Stimulated activated CD8-positive, alpha-beta memory T cell treated with anti-CD3 and anti-CD28 coated beads, Interleukin-12 subunit alpha, Interleukin-12 subunit beta, amount 100 ng/mL, for 24 hours (primary cell): ENCODE measurements at regions not wholly inside any gene's neighbourhood (a gene's known extent, or its start where the extent isn't known, plus 50 kb on each side); places are given as distances from the start of the nearest gene placed in this dataset.

ENCODE experiments used
- DNase-seq: peaks from one replicate; pipeline ENCODE4 v3.0.0-alpha.2; 2020; ENCODE audit errors: extremely low read depth

DNA sequence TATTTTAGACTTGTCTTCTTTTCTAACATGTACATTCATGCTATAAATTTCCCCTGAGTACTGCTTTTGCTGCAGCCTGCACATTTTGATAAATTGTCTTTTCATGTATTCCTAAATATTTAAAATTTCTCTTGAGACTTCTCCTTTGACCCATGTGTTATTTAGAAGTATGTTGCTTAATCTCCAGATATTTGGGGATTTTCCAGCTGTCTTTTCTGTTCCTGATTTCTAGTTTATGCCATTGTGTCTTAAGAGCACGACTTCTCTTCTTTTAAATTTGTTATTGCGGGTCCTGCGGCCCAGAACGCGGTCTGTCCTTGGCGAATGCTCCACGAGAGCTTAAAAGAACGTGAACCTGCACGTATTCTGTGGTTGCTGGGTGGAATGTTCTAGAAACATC is 136.4 kb downstream of the KIF26A start:
- DNase-seq, result no peak

DNA sequence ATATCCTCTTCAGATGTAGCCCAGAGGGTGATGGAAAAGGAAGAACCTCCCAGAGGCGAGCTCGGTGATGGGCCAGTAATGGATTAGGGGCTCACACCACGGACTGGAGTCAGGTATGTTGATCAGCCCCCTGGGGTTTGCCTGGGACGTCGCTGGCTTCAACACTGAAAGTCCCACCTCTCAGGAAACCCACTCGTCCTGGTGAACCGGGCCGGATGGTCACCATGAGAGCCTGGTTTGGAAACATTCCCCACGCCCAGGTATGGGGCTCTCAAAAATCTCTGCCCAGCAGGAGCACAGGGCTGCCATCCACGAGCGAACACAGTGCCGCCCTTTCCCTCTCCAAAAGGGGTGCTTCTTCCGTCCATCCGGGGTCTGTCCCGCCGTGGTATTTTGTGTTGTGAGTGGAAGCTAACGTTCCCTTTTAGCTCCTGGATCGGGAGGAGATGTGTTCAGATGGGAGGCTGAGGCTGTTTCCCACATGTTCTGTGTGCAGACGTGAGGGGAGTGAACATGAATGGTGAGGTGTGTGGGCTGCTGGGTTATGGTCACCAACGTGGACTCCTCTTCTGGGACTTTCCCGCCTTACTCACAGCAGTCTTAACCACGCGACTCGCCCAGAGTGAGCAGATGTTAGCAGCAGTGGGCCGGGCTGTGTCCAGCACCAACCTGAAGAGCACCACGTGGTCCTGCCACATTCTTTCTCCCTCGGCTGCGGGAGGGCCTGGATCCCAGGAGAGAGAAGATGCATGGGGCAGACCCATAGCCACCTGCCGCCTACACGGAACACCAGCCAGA is 139.2 kb downstream of the KIF26A start:
- DNase-seq, result no peak

DNA sequence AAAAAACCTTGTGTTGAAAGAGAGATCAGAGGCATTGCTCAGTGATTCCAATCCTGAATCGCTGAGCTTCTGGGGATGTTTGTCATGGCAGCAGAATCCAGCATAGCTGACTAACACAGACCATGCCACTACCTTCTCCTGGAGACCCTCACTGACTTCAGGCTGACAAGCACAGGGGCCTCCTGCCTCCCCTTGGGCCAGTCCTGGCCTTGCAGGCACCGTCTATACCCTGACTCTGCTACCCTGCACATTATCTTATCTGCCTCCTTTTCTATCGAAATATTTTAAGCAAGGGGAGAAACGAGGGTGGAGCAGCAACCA is 139.8 kb downstream of the KIF26A start:
- no peak for DNase-seq

DNA sequence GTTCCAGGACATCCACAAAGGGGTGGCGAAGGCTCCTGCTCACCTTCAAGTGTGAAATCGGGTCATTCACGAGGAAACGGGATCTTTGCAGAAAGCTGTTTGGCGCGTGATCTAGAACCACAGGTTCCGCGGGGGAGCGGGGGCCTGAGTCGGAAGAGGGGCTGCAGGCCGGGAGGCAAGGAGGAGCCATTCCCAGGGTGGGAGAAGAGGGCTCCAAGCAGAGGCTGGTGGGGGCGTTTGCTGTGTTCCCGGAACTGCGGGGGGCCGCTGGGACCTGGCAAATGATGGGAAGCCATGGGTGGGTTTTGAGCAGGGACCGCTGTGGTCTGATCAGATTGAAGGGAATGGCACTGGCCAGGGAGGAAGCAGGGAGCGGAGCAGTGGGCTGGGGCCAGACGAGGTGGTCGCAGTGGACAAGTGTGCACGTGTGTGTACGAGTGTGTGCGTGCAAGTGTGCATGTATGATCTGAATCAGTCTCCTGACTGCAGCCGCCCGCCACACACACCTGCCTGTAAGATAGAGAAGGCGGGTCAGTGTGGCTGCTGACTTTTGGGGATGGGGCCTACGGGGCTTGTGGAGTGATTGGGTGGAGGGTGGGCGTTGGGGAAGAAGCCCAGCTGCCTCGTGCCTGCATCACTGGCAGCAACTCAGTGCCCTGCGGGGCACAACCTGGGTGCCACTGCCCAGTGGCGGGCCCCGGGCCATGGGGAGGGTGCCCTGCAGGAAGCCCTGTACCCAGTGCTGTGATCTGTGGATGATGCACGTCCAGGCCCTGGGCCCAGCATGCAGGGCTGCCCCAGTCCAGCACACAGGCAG is 141.9 kb downstream of the KIF26A start:
- no peak for DNase-seq

DNA sequence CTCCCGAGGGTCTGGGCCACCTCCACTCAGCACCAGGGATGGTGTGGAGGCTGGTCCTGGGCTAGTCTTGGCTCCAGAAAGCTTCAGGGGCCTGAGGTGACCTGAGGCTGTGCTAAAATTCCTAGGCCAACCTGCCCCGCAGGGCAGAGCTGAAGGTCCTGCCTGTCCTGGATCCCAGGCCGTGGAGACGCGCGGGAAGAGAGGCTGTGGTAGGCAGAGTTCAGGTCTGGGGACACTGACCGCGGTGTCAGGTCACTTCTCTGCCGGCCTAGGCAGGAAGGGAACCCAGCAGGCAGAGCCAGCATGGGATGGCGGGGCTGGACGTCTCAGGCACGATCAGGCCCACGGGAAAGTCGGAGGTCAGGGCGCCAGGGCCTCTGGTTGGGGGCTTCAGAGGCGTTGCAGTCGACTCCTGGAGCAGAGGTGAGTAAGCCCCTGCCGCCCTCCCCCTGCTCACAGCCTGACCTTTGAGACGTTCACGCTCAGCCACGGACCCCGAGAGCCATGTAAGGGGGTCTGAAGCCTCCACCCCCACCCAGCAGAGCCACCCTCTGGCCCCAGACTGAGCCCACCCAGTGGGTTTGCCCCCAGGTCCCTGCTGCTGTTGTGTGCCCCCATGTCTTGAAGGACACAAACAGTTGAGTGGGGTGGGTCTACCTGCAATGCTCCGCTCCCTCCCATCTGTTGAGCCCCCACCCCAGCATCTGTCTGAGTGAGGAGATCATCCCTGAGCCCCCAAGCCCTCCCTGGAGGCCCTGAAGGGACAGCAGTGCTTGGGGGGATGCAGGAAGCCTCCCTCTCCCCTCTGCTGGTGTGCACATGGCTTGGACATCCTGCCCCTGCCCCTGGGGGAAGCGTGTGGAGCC is 142.7 kb downstream of the KIF26A start:
- no peak for DNase-seq

DNA sequence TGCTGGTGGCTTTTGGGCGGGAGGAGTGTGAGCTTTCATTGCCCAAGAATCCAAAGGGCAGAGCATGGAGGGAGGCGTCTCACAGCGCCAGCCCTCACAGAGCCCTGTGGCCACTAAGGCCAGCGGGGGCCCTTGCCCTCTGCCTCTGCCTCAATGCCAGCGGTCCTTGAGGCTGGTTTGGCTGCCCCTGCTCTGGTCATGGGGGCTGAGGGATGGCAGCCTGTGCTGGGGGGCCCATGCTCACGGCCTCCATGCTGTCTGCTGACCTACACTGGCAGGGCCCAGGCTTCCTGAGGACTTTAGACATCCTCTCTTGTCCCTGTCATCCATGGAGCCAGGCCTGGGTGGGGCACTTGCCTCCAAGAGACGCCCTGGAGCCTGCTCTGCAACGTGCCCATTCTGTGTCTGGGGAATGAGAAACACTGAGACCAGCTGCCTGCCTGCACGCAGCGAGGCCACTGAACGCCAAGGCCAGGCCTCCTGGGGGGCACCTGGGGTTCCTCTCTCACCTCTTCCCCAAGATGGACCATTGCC is 143.4 kb downstream of the KIF26A start:
- DNase-seq, result no peak

DNA sequence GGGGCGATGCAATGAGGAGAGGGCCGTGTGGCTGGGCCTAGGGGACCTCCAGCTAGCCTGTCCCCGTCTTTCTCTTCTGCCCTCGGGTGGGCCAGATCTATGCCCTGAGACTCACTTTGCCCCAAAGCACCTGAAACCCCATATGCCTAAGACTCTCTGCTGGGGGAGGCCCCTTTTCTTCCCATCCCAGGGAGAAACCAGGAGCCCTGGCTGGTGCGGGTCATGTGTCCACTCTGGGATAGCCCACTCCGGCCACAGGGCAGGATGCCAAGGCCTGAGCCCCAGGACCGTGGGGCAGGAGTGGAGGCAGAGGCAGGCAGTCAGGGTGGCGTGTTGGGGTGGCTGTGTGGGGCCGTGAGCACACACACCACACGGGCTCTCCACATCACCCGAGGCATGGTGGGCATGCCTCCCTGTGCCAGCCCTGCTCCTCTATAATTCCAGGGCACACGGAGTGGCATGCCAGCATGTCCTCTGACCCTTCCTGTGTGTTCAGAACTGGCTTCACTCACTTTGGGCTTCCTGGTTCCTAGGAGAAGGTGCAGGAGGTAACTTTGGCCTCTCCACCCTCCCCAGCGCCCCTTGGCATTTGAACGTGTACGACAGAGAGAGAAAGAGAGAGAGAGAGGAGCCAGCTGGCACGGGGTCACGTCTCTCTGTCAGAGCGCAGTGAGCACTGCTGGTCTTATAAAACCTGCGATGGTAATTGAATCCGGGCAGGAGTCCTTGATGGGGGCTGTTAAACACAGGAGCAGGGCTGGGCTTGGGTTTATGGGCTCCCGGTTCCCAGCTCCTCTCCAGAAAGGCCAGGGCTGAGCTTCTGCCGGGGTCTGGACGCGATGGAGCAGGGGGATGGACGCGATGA is 144.2 kb downstream of the KIF26A start:
- no peak for DNase-seq

DNA sequence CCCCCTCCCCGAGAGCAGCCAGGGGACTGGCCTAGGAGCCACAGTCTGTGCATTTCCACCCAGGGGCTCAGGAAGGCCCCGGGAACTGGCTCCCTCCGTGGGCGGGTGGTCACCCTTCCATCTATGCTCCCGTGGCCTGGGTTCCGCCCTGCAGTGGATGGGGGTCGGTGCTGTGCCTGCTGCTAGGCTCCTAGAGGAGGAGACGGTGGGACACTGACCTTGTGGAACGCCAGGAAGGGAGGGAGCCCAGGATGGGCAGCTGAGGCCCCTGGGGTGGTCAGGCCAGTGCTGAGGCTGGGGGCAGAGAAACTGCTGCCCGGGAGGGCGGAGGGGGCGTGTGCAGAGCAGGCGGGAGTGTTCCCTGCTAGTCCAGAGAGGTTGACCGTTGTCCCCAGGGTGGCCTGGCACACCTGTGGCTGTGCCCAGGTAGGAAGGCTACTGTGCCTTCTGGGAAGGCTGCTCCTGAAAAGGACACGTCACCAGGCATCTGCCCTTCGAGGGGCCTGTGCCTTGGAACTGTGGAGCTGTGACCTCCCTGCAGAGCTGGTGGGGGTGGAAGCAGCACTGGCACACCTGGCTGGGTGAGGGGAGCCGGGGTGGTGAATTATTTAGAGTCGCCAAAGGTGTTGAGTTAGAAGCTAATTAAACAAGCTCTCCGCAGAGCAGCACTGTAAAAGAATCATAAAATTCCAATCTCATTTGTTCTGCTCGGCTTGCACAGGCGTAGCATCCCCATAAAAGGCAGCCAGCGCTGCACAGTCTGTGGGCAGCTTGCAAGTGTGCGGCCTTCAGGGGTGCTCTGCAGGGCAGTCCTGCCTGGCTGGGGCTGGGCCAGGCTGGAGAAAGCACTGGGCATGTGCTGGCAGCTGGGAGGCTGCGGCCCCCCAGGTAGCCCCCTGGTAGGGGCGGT is 145.1 kb downstream of the KIF26A start:
- no peak for DNase-seq

DNA sequence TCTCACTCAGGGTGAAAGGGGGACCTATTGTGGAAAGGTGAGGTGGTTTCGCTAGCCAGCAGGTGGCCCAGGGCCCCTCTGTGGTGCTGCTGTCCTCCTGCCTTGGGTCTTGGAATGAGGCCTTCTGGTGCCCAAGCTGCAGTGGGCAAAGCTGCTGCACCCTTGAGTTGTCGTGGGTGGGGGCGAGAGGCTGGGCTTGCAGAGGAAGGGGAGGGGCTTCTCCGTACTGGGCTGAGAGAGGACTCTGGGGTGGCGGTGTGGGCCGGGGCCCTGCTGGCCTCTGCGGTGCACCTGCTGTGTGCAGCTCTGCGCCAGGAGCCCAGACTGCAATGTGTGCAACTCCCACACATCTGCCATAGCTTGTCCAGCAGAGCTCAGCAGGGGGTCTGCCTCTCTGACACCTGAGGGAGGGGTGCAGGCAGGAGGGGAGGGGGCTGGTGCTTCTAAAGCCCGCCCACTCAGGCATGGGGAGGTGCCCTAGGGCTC is 145.8 kb downstream of the KIF26A start:
- DNase-seq, result no peak

DNA sequence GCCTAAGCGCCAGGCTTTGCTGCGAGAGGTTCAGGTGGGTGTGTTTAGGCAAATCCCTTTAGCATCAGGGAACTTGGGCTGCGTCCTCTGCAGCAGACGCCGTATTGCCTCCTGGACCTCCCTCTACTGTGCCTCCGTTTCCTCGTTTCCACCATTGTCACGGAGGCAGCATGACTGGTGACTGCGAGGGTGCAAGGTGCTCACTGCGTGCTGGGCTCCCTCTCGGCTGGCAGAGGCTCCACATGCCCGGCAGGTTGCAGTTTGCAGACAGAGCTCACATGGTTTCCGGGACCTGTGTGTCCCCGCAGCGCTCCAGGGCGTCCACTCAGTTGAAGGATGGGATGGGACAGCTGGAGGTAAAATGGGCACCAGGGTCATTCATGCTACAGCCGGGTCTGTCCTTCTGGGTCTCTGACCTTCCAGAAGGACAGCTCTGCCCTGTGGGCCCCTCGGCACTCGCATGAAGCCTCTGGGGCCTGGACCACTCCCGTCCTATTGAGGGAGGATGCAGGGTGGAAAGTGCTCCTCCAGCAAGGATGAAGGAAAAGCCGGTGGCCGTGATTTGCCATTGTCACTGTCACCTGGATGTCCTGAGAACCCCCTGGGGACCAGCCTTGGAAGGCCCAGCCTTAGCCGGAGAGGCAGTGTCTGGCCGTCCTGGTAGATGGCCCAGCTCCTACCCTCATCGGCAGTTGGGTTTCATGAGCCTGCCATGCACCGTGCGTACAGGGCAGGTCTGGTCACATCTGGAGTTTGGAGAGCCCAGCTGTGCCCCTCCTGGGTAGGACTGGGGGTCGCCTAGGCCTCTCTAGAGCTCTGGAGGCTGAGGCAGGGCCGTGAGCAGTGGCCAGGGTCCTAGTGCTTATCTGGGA is 146.5 kb downstream of the KIF26A start:
- no peak for DNase-seq

DNA sequence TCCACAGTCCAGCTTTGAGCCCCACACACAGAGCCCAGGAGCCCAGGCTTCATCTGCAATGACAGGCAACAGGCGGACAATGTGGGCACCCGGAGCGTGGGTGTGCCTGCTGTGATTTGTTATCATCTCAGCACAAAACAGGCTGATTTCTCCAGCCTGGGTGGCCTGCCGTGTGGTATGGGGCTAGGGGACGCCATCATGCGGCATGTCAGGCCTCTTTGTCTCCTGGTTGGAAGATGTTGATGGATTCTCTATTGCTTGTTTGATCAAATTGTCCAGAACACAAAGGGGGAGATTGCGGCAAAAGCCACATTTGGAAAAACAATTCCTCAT is 147.1 kb downstream of the KIF26A start:
- no peak for DNase-seq

DNA sequence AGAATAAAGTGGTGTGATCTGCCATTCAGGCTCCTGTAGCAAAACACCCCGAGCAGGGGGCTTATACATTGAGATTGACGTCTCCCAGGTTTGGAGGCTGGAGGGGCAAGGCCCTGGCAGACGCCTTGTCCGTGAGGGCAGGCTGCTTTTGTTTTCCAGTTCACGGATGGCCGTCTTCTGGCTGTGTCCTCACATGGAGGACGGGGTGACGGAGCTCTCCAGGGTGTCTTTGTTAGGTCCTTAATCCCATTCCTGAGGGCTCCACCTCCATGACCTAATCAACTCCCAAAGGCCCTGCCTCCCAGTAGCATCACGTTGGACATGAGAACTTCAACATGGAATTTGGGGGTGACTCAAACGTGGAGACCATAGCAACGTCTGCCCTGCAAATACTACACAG is 147.7 kb downstream of the KIF26A start:
- DNase-seq, result no peak

DNA sequence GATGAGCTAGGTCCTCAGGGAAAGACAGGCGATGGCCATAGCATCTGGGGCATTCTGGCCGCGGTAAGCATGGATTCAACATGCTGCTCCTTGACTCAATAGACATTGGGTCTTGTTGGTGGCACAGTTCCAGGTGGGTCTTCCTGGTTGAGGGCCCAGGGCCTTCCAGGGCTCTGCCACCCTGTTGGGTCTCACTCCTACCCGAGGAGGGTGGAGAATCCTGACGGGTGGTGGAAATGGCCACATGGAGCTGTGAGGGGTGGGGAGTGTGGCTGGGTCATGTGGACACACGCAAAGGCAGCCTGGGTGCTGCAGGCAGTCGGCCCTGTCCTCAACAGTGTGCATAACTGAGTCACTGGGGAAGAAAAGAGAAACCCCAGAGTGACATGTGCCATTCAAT is 148.1 kb downstream of the KIF26A start:
- DNase-seq, result no peak

DNA sequence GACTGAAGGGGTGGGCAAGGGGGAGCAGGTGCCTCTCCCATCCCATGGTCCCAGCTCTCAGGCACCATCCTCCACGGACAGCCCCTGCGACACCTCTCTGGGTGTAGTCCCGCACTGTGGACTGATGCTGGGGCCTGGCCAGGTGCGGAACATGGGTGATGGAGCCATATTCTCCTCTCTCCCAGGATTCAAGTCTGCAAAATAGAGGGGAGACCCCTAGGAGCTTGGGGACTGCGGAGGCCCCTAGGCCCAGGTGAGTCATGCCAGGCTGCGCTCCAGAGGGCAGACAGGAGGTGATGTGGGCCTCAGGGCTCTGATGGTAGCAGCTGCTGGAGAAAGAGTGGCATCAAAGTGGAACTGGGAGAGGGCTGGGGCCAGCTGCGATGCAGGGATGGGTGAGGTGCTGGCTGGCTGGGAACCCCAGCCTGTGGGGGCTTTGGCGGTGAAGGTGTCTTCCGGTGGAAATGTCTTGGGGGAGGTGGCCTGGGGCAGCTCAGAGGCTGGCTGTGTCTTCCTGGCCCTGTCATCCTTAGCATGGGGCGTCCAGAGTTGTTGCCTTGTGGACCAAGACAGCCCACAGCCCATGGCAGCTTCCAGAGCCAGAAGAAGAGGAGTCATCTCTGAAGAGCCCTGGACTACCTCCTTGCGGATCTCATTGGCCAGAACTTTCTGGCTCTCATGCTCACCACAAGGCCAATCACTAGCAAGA is 149.1 kb downstream of the KIF26A start:
- no peak for DNase-seq

DNA sequence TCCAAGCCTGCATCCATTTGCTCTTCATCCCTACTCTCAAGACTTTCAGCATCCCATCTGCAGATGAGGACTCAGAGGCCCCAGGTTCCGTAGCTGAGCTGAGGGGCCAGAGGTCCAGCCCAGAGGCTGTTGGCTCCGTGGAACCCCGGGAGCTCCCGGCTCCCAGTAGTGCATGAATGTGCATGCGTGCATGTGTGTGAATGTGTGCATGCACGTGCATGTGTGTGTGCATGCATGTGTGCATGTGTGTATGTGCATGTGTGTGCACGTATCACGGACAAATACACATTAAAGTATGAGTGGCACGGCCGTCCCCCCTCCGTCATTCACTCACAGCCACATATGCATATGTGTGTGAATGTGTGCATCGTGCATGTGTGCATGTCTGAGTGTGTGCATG is 149.9 kb downstream of the KIF26A start:
- DNase-seq, result no peak

DNA sequence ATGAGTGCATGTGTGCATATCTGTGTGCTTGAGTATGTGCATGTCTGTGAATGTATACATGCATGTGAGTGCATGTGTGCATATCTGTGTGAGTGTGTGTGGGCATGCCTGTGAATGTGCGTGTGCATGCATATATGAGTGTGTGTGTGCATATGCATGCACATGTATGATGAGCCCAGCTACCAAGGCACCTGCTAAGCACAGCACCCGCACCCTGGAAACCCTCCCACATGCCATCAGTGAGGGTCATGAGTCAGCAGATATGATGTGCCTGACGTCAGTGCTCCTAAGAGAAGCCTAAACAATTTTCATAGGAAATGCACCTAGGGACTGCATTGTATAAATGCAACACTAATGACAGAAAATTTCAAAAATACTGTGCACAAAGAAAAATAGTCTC is 151.1 kb downstream of the KIF26A start:
- no peak for DNase-seq

DNA sequence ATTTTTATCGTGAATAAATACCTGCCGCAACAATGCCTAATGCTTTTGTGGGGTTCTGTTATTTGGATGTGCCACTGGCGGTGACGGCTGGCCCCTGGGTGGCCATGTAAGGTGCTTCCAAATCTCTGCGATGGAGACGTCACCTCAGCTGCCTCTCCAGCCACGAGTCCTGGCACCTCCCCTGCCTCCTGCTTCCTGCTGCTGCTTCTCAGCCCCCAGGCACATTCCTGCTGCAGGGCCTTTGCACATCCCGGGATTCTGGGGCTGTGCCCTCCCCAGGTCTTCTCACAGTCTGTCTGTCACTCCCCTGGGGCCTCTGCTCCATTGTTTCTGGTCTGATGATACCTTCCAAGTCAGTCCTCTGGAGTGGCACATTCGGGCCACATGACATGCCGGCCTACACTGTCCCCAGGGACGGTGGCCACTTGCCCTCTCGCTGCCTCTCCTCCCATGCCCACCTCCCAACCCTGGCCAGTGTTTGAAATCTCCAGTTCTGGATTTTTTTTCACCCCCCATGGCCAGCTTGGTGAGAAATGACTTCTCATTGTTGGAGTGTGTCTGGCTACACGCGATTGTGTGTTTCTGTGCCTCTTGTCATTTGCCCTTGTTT is 151.8 kb downstream of the KIF26A start:
- no peak for DNase-seq

DNA sequence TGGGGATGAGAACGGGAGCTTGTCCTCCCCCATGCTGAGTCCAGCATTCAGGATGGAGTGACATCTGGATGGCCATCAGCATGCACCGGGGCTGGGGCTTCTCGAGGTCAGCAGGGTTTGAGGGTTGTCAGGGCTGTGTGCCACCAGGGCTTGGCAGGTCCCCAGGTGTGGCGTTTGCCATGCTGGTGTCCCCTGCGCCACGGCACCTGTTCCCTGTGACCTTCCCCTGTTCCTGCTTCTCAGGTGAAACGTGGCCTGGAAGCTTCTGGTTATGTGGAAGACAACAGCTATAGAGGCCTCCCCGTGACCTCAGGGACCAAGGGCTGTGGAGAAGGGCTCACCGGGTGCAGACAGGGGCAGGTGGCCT is 152.4 kb downstream of the KIF26A start:
- DNase-seq, result no peak
